Uterus (tissue), 3 donors: ENCODE measurements at regions not wholly inside any gene's neighbourhood (a gene's known extent, or its start where the extent isn't known, plus 50 kb on each side); places are given as distances from the start of the nearest gene placed in this dataset.

Source experiments
- DNase-seq, 2 donors: peaks; one replicate each; pipeline ENCODE4 v3.0.0-alpha.2; 2019 to 2020
- H3K27ac ChIP-seq, 2 donors: fragments of 200-600 bp; sonication (generic); 1 replicate in 1 of 2; 2 replicates in 1 of 2; pipeline ENCODE4 v1.5.1; 2016 to 2018
- H3K27me3 ChIP-seq, 2 donors: fragments of 200-600 bp; sonication (generic); one replicate each; pipeline ENCODE4 v1.5.1; 2018 to 2019; ENCODE audit warnings: control low read depth in 1 of 2
- H3K36me3 ChIP-seq, 2 donors: fragments of 200-600 bp; sonication (generic); one replicate each; pipeline ENCODE4 v1.5.1; 2019; ENCODE audit warnings: control low read depth in 1 of 2
- H3K4me1 ChIP-seq, 2 donors: fragments of 200-600 bp; sonication (generic); one replicate each; pipeline ENCODE4 v1.5.1; 2018 to 2019; ENCODE audit warnings: control low read depth in 1 of 2
- H3K4me3 ChIP-seq, 2 donors: fragments of 200-600 bp; sonication (generic); 1 replicate in 1 of 2; 2 replicates in 1 of 2; pipeline ENCODE4 v1.5.1; 2018 to 2019; ENCODE audit warnings: mild to moderate bottlenecking in 1 of 2
- H3K9me3 ChIP-seq, 2 donors: fragments of 200-600 bp; sonication (generic); one replicate each; pipeline ENCODE4 v1.5.1; 2019; ENCODE audit warnings: control low read depth in 1 of 2
- CTCF ChIP-seq, 4 experiments: fragments of 200-600 bp in 2 of 4; fragments of 450-650 bp in 2 of 4; sonication (generic) in 2 of 4; IDR thresholded peaks; one replicate each; pipeline ENCODE4 v1.5.1; 2016 to 2019; ENCODE audit warnings: antibody characterized with exemption in 4 of 4, mild to moderate bottlenecking in 2 of 4, moderate library complexity in 1 of 4
- POLR2A ChIP-seq, 2 donors: fragments of 450-650 bp; IDR thresholded peaks; one replicate each; pipeline ENCODE4 v1.6.1; 2016; ENCODE audit warnings: antibody characterized with exemption in 2 of 2, mild to moderate bottlenecking in 1 of 2, moderate library complexity in 1 of 2
- intact Hi-C: fragments of 100-400 bp; cut with DNase I; formaldehyde crosslinking; loops from one replicate; pipeline ENCODE4 v1.15.1; 2023; ENCODE audit warnings: low total_unique reads
- donor health status: DM: yes; HTN: yes; CAD: no.

GRCh38 chr6:6058054-6058444 lies 51.3 kb upstream of the NRN1 start:
- H3K4me1 ChIP-seq: no peaks in the 10 kb centered on the region
- no peak for DNase-seq
- TF ChIP-seq CTCF (IDR thresholded peaks at IDR 0.05) (no peak), POLR2A (IDR thresholded peaks at IDR 0.05) (no peak)
- no peaks in the 10 kb centered on the region for H3K27me3 ChIP-seq
- H3K4me3 ChIP-seq: no peak overlapping the region
- no peaks in the 10 kb centered on the region for H3K9me3 ChIP-seq
- no peaks in the 10 kb centered on the region for H3K36me3 ChIP-seq
- intact Hi-C loops: no loop called here
- H3K27ac ChIP-seq: no peak overlapping the region

DNA sequence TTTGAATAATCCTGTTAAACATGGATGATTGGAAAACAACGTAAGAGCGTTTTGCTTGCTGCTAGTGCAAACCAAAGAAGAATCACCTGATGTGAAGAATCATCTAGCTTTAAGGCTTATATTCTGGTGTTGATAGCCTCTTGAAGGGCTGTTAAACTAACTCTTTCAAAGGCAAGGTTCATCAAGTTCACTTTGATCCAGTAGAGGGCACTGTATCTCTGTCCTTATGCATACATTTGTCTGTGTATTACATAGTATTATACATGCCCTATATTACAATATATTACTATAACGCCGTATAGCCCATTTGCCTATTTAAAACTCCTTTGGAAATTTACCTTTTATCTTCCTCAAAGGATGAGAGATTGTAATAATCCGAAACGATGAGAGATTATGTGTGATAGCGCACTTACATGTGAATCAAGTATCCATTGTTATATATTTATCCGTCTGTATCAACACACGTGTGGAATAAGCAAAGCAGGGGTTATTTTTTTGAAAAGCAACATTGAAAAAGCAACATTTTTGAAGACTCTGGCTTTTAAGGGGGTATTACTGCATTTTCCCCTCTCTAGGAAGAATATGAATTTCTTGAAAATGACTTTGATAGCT lies 50.8 kb upstream of the NRN1 start:
- Histone ChIP-seq H3K9me3 (no peaks in the 10 kb centered on the region), H3K27ac (no peak overlapping the region), H3K4me3 (no peak overlapping the region), H3K27me3 (no peaks in the 10 kb centered on the region), H3K36me3 (no peaks in the 10 kb centered on the region), H3K4me1 (no peaks in the 10 kb centered on the region)
- no peak for DNase-seq
- no peak for TF ChIP-seq POLR2A (IDR thresholded peaks at IDR 0.05)
- TF ChIP-seq CTCF (IDR thresholded peaks at IDR 0.05): peak; percentile 44 to 61 (median 48)
- intact Hi-C loops: no loop called here
